Breast epithelium (tissue), 3 donors: ENCODE measurements at regions not wholly inside any gene's neighbourhood (a gene's known extent, or its start where the extent isn't known, plus 50 kb on each side); places are given as distances from the start of the nearest gene placed in this dataset.

Experiments used
- POLR2AphosphoS5 ChIP-seq, 3 donors: sonication (generic); formaldehyde crosslinking; IDR thresholded peaks; one replicate each; pipeline ENCODE4 v1.6.1; 2017; ENCODE audit warnings: antibody characterized with exemption in 3 of 3
- TF ChIP-seq, protein P1 (sequence below), 3 donors: fragments of 450-650 bp; IDR thresholded peaks; one replicate each; pipeline ENCODE4 v1.5.1; 2016 to 2017; ENCODE audit warnings: antibody characterized with exemption in 3 of 3, mild to moderate bottlenecking in 3 of 3, moderate library complexity in 3 of 3

GRCh38 chr1:47519971-47520370, 82.1 kb downstream of the FOXD2 start:
- TF ChIP-seq, protein P1, sequence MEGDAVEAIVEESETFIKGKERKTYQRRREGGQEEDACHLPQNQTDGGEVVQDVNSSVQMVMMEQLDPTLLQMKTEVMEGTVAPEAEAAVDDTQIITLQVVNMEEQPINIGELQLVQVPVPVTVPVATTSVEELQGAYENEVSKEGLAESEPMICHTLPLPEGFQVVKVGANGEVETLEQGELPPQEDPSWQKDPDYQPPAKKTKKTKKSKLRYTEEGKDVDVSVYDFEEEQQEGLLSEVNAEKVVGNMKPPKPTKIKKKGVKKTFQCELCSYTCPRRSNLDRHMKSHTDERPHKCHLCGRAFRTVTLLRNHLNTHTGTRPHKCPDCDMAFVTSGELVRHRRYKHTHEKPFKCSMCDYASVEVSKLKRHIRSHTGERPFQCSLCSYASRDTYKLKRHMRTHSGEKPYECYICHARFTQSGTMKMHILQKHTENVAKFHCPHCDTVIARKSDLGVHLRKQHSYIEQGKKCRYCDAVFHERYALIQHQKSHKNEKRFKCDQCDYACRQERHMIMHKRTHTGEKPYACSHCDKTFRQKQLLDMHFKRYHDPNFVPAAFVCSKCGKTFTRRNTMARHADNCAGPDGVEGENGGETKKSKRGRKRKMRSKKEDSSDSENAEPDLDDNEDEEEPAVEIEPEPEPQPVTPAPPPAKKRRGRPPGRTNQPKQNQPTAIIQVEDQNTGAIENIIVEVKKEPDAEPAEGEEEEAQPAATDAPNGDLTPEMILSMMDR (IDR thresholded peaks at IDR 0.05), result no peak
- no peak for TF ChIP-seq POLR2AphosphoS5 (IDR thresholded peaks at IDR 0.05)
